HUES6 (cell line): ENCODE measurements at regions not wholly inside any gene's neighbourhood (a gene's known extent, or its start where the extent isn't known, plus 50 kb on each side); places are given as distances from the start of the nearest gene placed in this dataset.

Experiments
- H3K27ac ChIP-seq: 2 replicates; pipeline ENCODE4 v1.7.0; 2013; ENCODE audit warnings: low read depth, mild to moderate bottlenecking, low read length, inconsistent platforms
- H3K27me3 ChIP-seq: 2 replicates; pipeline ENCODE4 v1.6.1; 2013; ENCODE audit warnings: low read length; ENCODE audit not compliant: control insufficient read depth, insufficient read depth
- H3K36me3 ChIP-seq: 2 replicates; pipeline ENCODE4 v1.6.1; 2013; ENCODE audit warnings: low read length; ENCODE audit not compliant: control insufficient read depth, insufficient read depth
- H3K4me1 ChIP-seq: 2 replicates; pipeline ENCODE4 v1.6.1; 2013; ENCODE audit warnings: low read length; ENCODE audit not compliant: control insufficient read depth, insufficient read depth
- H3K4me3 ChIP-seq: 2 replicates; pipeline ENCODE4 v1.5.1; 2013; ENCODE audit warnings: low read depth, low read length
- H3K9ac ChIP-seq: one replicate; pipeline ENCODE4 v1.6.1; 2013; ENCODE audit warnings: mild to moderate bottlenecking, low read length
- H3K9me3 ChIP-seq: 2 replicates; pipeline ENCODE4 v1.6.1; 2013; ENCODE audit warnings: low read depth, low read length; ENCODE audit not compliant: control insufficient read depth, insufficient read depth

DNA sequence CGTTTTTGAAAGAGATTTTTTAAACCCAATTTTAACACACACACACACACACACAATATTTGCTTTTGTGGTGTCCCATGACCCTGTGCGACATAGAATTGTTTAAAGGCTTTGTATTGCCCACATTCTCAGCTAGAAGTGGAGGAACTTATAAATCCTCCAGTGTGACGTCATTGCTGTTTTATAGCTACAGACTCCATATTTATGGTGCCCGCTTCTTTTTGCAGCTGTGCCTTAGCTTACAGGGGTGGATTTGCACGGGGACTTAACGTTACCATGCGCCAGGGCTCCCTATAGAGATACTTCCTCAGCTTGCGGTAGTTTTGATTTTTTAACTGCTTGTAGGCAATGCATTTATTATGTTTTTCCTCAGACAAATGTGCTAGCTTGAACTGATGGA, 101.9 kb upstream of the SMIM21 start:
- no peak overlapping the region for H3K9ac ChIP-seq
- H3K4me3 ChIP-seq, result no peak overlapping the region
- H3K27me3 ChIP-seq, result no peaks in the 10 kb centered on the region
- 0 out of 2 replicates have a peak, but pooled peaks cover 4% of the 10 kb centered on the region for H3K4me1 ChIP-seq
- no peak overlapping the region for H3K27ac ChIP-seq
- H3K36me3 ChIP-seq, result no peaks in the 10 kb centered on the region
- H3K9me3 ChIP-seq, result no peaks in the 10 kb centered on the region

DNA sequence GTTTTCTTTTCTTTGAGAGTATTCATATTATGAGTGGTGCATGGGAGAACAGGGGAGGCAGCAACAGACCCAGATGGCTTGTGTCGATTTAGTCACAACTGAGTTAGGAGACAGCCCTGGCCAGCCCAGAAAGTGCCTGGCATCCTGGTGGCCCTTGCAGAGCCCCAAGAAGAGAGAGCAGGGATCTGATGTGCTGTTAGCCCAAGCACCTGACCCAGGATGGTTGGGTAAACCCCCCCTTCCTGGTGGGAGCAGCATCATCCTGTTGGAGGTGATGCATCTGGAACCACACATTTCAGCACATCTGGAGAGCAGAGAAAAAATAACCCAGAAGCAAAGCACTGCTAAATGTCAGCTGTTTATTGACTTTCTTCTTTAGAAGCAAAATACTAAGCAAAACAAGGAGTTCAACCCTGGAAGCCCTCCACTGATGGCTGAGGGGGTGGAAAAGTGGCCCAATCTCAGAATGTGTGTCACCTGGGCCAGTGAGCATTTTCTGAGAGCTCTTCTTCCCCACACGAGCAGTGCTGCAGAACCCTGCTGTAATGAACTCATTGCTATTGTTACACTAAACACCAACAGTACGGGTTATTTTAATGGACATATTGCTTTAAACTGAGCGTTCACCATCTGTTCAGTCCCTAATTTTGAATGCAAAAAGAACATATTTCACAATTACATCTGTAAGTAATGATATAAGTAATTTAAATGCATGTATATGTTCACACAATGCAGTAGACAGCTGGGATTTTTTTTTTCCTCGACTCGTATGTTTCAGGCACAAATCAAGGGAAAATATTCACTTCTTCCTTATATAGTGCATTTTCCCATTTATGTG, 100.6 kb upstream of the SMIM21 start:
- H3K4me1 ChIP-seq, result 0 out of 2 replicates have a peak, but pooled peaks cover 4% of the 10 kb centered on the region
- H3K4me3 ChIP-seq, result no peak overlapping the region
- H3K36me3 ChIP-seq, result no peaks in the 10 kb centered on the region
- no peaks in the 10 kb centered on the region for H3K9me3 ChIP-seq
- H3K27ac ChIP-seq, result no peak overlapping the region
- H3K9ac ChIP-seq, result no peak overlapping the region
- H3K27me3 ChIP-seq, result no peaks in the 10 kb centered on the region

DNA sequence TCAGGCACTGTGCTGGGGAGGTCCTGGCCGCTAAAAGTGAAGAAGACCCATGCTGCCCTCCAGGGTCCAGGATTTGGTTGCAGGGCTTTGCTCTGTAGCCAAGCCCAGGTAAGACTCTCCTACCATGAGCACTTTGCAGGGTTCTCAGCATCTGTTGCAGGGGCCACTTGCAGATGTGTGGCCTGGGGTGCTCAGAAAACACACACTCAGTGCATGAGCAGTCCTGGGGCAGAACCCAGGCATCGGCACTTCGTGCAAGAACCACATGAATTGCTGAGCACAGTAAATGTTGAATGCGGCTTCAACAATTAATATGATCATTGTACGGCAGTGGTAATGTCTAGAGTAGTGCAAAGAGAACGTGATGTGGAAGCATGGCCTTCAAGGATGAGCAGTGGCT, 98.5 kb upstream of the SMIM21 start:
- H3K27me3 ChIP-seq, result no peaks in the 10 kb centered on the region
- no peaks in the 10 kb centered on the region for H3K36me3 ChIP-seq

DNA sequence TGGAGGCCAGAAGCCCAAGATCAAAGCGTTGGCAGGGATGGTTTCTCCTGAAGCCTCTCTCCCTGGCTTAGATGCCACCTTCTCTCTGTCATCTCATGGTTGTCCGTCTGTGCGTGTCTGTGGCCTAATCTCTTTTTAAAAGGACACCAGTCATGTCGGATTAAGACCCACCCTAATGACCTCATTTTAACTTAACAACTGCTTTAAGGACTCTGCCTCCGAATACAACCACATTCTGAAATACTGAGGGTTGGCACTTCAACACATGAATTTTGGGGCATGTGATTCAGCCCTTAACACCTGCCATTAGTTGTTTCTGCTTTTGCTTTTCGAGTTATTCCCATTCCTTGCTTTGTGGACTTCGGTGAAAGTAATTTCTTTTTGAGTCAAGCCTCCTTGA, 97.8 kb upstream of the SMIM21 start:
- no peaks in the 10 kb centered on the region for H3K9me3 ChIP-seq

More for the DNA sequence above, 98.5 kb upstream of the SMIM21 start:
- Histone ChIP-seq H3K4me1 (no peaks in the 10 kb centered on the region), H3K27ac (no peak overlapping the region), H3K9ac (no peak overlapping the region), H3K4me3 (no peak overlapping the region), H3K9me3 (no peaks in the 10 kb centered on the region)

DNA sequence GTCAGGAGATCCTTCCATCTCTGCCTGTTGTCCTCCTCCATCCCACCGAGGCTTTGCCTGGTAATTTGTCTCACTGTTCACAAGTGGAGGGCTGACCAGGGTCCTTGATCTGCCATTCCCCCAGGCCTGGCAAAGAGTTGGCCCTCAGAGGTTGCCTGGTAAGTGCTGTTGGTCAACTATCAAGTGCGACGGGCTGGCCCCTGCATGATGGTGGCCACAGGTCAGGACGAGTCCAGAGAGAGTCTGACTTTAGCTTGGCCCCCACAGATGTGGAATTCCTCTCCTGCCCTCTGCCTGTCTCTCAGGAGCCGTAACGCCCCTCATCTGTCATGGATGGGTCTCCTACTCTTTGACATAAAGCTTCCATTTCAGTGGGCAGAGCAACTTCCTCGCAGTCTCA, 97.3 kb upstream of the SMIM21 start:
- no peak overlapping the region for H3K27ac ChIP-seq
- H3K4me1 ChIP-seq, result no peaks in the 10 kb centered on the region
- no peaks in the 10 kb centered on the region for H3K27me3 ChIP-seq
- no peaks in the 10 kb centered on the region for H3K9me3 ChIP-seq
- no peak overlapping the region for H3K4me3 ChIP-seq
- H3K9ac ChIP-seq, result no peak overlapping the region
- H3K36me3 ChIP-seq, result no peaks in the 10 kb centered on the region

More for the DNA sequence above, 97.8 kb upstream of the SMIM21 start:
- Histone ChIP-seq H3K27me3 (no peaks in the 10 kb centered on the region), H3K9ac (no peak overlapping the region), H3K4me3 (no peak overlapping the region), H3K36me3 (no peaks in the 10 kb centered on the region), H3K27ac (no peak overlapping the region), H3K4me1 (no peaks in the 10 kb centered on the region)

DNA sequence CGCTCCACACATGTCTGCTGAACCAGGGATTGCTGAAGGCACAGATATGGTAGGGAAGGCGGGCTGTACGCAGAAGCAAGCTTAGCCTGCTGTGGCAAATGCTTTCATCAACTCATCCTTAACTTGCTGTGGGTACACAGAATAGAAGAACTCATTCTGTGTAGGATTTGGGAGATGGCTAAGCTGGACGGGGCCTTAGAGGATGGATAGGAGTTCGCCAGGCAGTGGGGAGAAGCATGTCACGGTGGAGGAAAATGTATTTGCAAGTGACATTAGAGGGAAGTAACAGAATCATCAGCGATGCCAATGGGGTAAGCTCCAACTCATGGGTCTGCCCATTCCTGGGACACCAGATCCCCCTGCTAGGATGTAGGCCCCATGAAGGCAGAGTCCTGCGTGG, 96.7 kb upstream of the SMIM21 start:
- Histone ChIP-seq H3K27ac (no peak overlapping the region), H3K36me3 (no peaks in the 10 kb centered on the region), H3K9me3 (no peaks in the 10 kb centered on the region), H3K4me3 (no peak overlapping the region), H3K4me1 (no peaks in the 10 kb centered on the region), H3K27me3 (no peaks in the 10 kb centered on the region), H3K9ac (no peak overlapping the region)

- no peaks in the 10 kb centered on the region for H3K36me3 ChIP-seq
- H3K27ac ChIP-seq, result no peak overlapping the region
- no peak overlapping the region for H3K9ac ChIP-seq
- H3K27me3 ChIP-seq, result no peaks in the 10 kb centered on the region
- H3K4me1 ChIP-seq, result no peaks in the 10 kb centered on the region
- no peaks in the 10 kb centered on the region for H3K9me3 ChIP-seq
- H3K4me3 ChIP-seq, result no peak overlapping the region
Measured at GRCh38 chr18:75521816-75522215, 94.3 kb upstream of the SMIM21 start.

GRCh38 chr18:75518007-75518406, 90.5 kb upstream of the SMIM21 start:
- H3K36me3 ChIP-seq, result no peaks in the 10 kb centered on the region
- no peaks in the 10 kb centered on the region for H3K27me3 ChIP-seq

GRCh38 chr18:75517286-75517685, 89.8 kb upstream of the SMIM21 start:
- Histone ChIP-seq H3K9ac (no peak overlapping the region), H3K4me1 (no peaks in the 10 kb centered on the region), H3K36me3 (no peaks in the 10 kb centered on the region), H3K27ac (no peak overlapping the region), H3K27me3 (no peaks in the 10 kb centered on the region), H3K9me3 (0 out of 2 replicates have a peak, but pooled peaks cover under 1% of the 10 kb centered on the region), H3K4me3 (no peak overlapping the region)

More at GRCh38 chr18:75518007-75518406, 90.5 kb upstream of the SMIM21 start:
- Histone ChIP-seq H3K9ac (no peak overlapping the region), H3K4me1 (no peaks in the 10 kb centered on the region), H3K9me3 (no peaks in the 10 kb centered on the region), H3K4me3 (no peak overlapping the region), H3K27ac (no peak overlapping the region)

DNA sequence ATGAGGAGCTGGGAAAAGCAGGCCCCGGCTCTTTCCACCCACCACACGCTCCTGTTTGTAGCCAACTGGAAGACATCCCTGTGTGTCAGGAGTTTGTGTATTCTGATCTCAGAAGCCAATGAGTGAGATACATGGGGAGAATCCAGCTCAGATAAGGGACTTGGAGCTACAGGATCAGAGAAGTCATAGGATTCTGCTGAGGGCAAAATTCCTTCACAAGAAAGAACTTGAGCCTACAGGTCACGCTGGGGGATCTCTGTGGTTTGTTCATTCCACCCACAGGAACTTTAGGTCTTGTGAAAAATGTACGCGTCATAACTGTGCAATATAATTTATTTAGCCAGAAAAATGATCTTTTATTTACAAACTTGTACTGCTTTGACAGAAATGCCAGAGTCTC, 80.1 kb upstream of the SMIM21 start:
- Histone ChIP-seq H3K27ac (no peak overlapping the region), H3K4me1 (peaks cover 4% of the 10 kb centered on the region), H3K9ac (no peak overlapping the region), H3K4me3 (no peak overlapping the region), H3K9me3 (0 out of 2 replicates have a peak, but pooled peaks cover 2% of the 10 kb centered on the region), H3K36me3 (no peaks in the 10 kb centered on the region), H3K27me3 (no peaks in the 10 kb centered on the region)

DNA sequence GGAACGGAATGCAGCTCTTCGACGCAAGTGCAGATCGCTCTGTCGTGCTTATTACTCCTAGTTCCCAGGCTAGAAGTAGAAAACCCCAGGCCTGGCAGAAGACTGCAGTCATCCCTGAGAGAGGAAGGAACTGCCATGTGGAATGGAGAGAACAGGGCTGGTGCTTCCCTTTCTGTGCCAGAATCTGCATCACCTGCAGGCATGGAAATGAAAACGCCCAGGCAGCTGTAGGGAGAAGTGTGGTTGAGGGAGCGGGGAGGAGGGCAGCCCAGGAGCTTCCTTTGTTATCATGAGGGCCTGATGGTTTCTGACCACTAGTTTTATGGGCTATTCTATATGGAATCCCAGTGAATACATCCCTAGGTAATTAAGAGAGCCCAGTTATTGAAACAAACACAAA, 79.4 kb upstream of the SMIM21 start:
- Histone ChIP-seq H3K4me3 (no peak overlapping the region), H3K36me3 (no peaks in the 10 kb centered on the region), H3K9ac (no peak overlapping the region), H3K27ac (no peak overlapping the region), H3K4me1 (peaks cover 4% of the 10 kb centered on the region), H3K9me3 (no peaks in the 10 kb centered on the region), H3K27me3 (no peaks in the 10 kb centered on the region)
